IMR-90 (cell line): ENCODE measurements at regions not wholly inside any gene's neighbourhood (a gene's known extent, or its start where the extent isn't known, plus 50 kb on each side); places are given as distances from the start of the nearest gene placed in this dataset.

Source experiments
- ATAC-seq: fragments of 200-7000 bp; cut with Tn5 transposase; 2 replicates; pipeline ENCODE4 v1.9.1; 2020; ENCODE audit warnings: low read depth, mild to moderate bottlenecking, moderate library complexity
- BruUV-seq: library from RNA; stranded (reverse); fragments of 400-500 nt; replicated peaks from 2 replicates; lab custom pipeline; 2021; lab: Mats Ljungman, UMichigan
- CTCF ChIA-PET: fragments of 300-600 bp; formaldehyde crosslinking; extraction: SDS; loops from one replicate; lab custom pipeline; 2021; ENCODE audit warnings: antibody characterized with exemption; lab: Yijun Ruan, JAX
- POLR2A ChIA-PET: fragments of 300-600 bp; sonication (Branson Sonifier 250); formaldehyde crosslinking; loops from one replicate; lab custom pipeline; 2022; ENCODE audit warnings: antibody characterized with exemption; ENCODE audit not compliant: unreplicated experiment; lab: Charles Lee
- DNase-seq: peaks from one replicate; pipeline ENCODE4 v3.0.0; 2013
- H2AFZ ChIP-seq: replicated peaks from 2 replicates; pipeline ENCODE3; 2013; ENCODE audit warnings: low read length, mild to moderate bottlenecking; ENCODE audit not compliant: poor library complexity
- H2AK5ac ChIP-seq: 2 replicates; pipeline ENCODE4 v1.6.1; 2013; ENCODE audit warnings: low read depth, low read length, inconsistent platforms
- H2AK9ac ChIP-seq: replicated peaks from 2 replicates; pipeline ENCODE3; 2013; ENCODE audit warnings: mild to moderate bottlenecking, low read depth, low read length, moderate library complexity; ENCODE audit not compliant: poor library complexity
- H2BK120ac ChIP-seq: 2 replicates; pipeline ENCODE4 v1.6.1; 2013; ENCODE audit warnings: low read depth, low read length, inconsistent platforms
- H2BK15ac ChIP-seq: 3 replicates; pipeline ENCODE4 v1.6.1; 2013; ENCODE audit warnings: low read depth, low read length, inconsistent platforms
- H2BK20ac ChIP-seq: 2 replicates; pipeline ENCODE4 v1.6.1; 2013; ENCODE audit warnings: low read depth, mild to moderate bottlenecking, inconsistent platforms, low read length, moderate library complexity
- H2BK5ac ChIP-seq: 2 replicates; pipeline ENCODE4 v1.6.1; 2013; ENCODE audit warnings: mild to moderate bottlenecking, low read depth, low read length, inconsistent platforms; ENCODE audit not compliant: poor library complexity, severe bottlenecking
- H3K14ac ChIP-seq: replicated peaks from 2 replicates; pipeline ENCODE4 v1.6.1; 2013; ENCODE audit warnings: low read depth, low read length, inconsistent platforms
- H3K18ac ChIP-seq: 2 replicates; pipeline ENCODE4 v1.6.1; 2013; ENCODE audit warnings: low read depth, low read length, control low read depth
- H3K23ac ChIP-seq: 2 replicates; pipeline ENCODE4 v1.6.1; 2013; ENCODE audit warnings: low read depth, low read length, inconsistent platforms
- H3K27ac ChIP-seq: 2 replicates; pipeline ENCODE4 v1.5.1; 2013; ENCODE audit warnings: mild to moderate bottlenecking, control low read depth, low read length; ENCODE audit not compliant: insufficient read depth
- H3K27me3 ChIP-seq: 2 replicates; pipeline ENCODE4 v1.6.1; 2013; ENCODE audit warnings: low read length; ENCODE audit not compliant: control insufficient read depth, insufficient read depth
- H3K36me3 ChIP-seq: 2 replicates; pipeline ENCODE4 v1.6.1; 2013; ENCODE audit warnings: low read length, mixed read lengths; ENCODE audit not compliant: control insufficient read depth, insufficient read depth
- H3K4ac ChIP-seq: 2 replicates; pipeline ENCODE4 v1.6.1; 2013; ENCODE audit warnings: low read depth, low read length, inconsistent platforms
- H3K4me1 ChIP-seq: 2 replicates; pipeline ENCODE4 v1.6.1; 2013; ENCODE audit warnings: low read length, mixed read lengths; ENCODE audit not compliant: control insufficient read depth, insufficient read depth
- H3K4me2 ChIP-seq: 2 replicates; pipeline ENCODE4 v1.6.1; 2013; ENCODE audit warnings: low read depth, mild to moderate bottlenecking, control low read depth, low read length, moderate library complexity
- H3K4me3 ChIP-seq: 2 replicates; pipeline ENCODE4 v1.5.1; 2013; ENCODE audit warnings: low read depth, mild to moderate bottlenecking, control low read depth, low read length, moderate library complexity; ENCODE audit not compliant: insufficient read depth
- H3K56ac ChIP-seq: 2 replicates; pipeline ENCODE4 v1.6.1; 2013; ENCODE audit warnings: low read length, inconsistent platforms; ENCODE audit not compliant: insufficient read depth; ENCODE audit errors: extremely low read depth
- H3K79me1 ChIP-seq, 2 experiments: 2 replicates each; pipeline ENCODE4 v1.6.1; 2013; ENCODE audit warnings: low read length in 2 of 2, inconsistent platforms in 1 of 2, low read depth in 1 of 2
- H3K9ac ChIP-seq: 2 replicates; pipeline ENCODE4 v1.6.1; 2013; ENCODE audit warnings: low read depth, low read length, control low read depth
- H3K9me1 ChIP-seq: 2 replicates; pipeline ENCODE4 v1.6.1; 2013; ENCODE audit warnings: low read length, inconsistent platforms; ENCODE audit not compliant: insufficient read depth
- H3K9me3 ChIP-seq: 2 replicates; pipeline ENCODE4 v1.6.1; 2013; ENCODE audit warnings: low read length; ENCODE audit not compliant: control insufficient read depth, insufficient read depth
- H4K20me1 ChIP-seq: 2 replicates; pipeline ENCODE4 v1.6.1; 2013; ENCODE audit warnings: low read length, inconsistent platforms; ENCODE audit not compliant: insufficient read depth
- H4K5ac ChIP-seq: 2 replicates; pipeline ENCODE4 v1.6.1; 2013; ENCODE audit warnings: mild to moderate bottlenecking, low read depth, low read length, control low read depth
- H4K8ac ChIP-seq, 2 experiments: 2 replicates each; pipeline ENCODE4 v1.6.1; 2013; ENCODE audit warnings: low read depth in 2 of 2, low read length in 2 of 2, control low read depth in 1 of 2, inconsistent platforms in 1 of 2
- H4K91ac ChIP-seq: 2 replicates; pipeline ENCODE4 v1.6.1; 2013; ENCODE audit warnings: low read depth, low read length, inconsistent platforms; ENCODE audit not compliant: insufficient read depth
- BHLHE40 ChIP-seq: fragments of 150-350 bp; IDR thresholded peaks from 2 replicates; pipeline ENCODE4 v1.6.1; 2016; ENCODE audit warnings: mild to moderate bottlenecking, low read depth, low read length
- CEBPB ChIP-seq: IDR thresholded peaks from 2 replicates; pipeline ENCODE4 v1.6.1; 2012; ENCODE audit warnings: low read depth, low read length, improper control_type of control experiment
- CHD1 ChIP-seq: IDR thresholded peaks from 2 replicates; pipeline ENCODE4 v1.6.1; 2012; ENCODE audit warnings: low read depth, low read length, improper control_type of control experiment
- ELK1 ChIP-seq: fragments of 150-350 bp; IDR thresholded peaks from 2 replicates; pipeline ENCODE4 v1.6.1; 2016; ENCODE audit warnings: low read depth, mild to moderate bottlenecking, low read length, moderate library complexity, borderline replicate concordance
- FOS ChIP-seq: fragments of 150-350 bp; IDR thresholded peaks from 2 replicates; pipeline ENCODE4 v1.6.1; 2016; ENCODE audit warnings: low read depth, low read length
- MAFK ChIP-seq: IDR thresholded peaks from 2 replicates; pipeline ENCODE4 v1.6.1; 2012; ENCODE audit warnings: low read depth, low read length, improper control_type of control experiment
- MAZ ChIP-seq: IDR thresholded peaks from 2 replicates; pipeline ENCODE4 v1.6.1; 2012; ENCODE audit warnings: low read depth, mild to moderate bottlenecking, low read length, improper control_type of control experiment, moderate library complexity, borderline replicate concordance
- MXI1 ChIP-seq: IDR thresholded peaks from 2 replicates; pipeline ENCODE4 v1.6.1; 2012; ENCODE audit warnings: low read depth, mild to moderate bottlenecking, low read length, moderate library complexity, borderline replicate concordance
- NFE2L2 ChIP-seq: fragments of 150-350 bp; IDR thresholded peaks from 2 replicates; pipeline ENCODE4 v1.6.1; 2016; ENCODE audit warnings: low read depth, mild to moderate bottlenecking, low read length
- POLR2A ChIP-seq: IDR thresholded peaks from 2 replicates; pipeline ENCODE4 v1.6.1; 2012; ENCODE audit warnings: mild to moderate bottlenecking, low read depth, low read length
- RAD21 ChIP-seq: IDR thresholded peaks from 2 replicates; pipeline ENCODE4 v1.6.1; 2012; ENCODE audit warnings: low read length, improper control_type of control experiment
- RCOR1 ChIP-seq: IDR thresholded peaks from 2 replicates; pipeline ENCODE4 v1.6.1; 2012; ENCODE audit warnings: mild to moderate bottlenecking, low read length, improper control_type of control experiment; ENCODE audit not compliant: insufficient replicate concordance
- RFX5 ChIP-seq: IDR thresholded peaks from 2 replicates; pipeline ENCODE4 v1.8.0; 2012; ENCODE audit warnings: low read depth, mild to moderate bottlenecking, low read length, moderate library complexity
- SMC3 ChIP-seq: fragments of 150-350 bp; IDR thresholded peaks from 2 replicates; pipeline ENCODE4 v1.6.1; 2016; ENCODE audit warnings: low read depth, mild to moderate bottlenecking, antibody characterized with exemption, low read length, moderate library complexity
- WGBS, 2 experiments: methylation state at CpG; one replicate each; pipeline versions ENCODE4 v1.1.5 to v1.1.7; 2013; ENCODE audit warnings: missing lambda C conversion rate in 2 of 2; ENCODE audit not compliant: insufficient read length in 1 of 2; ENCODE audit errors: extremely low coverage in 2 of 2; 5-methylcytosine and 5-hydroxymethylcytosine counted together
- dilution Hi-C: fragments of 300-500 bp; cut with HindIII; formaldehyde crosslinking; loops from one replicate; pipeline ENCODE4 v1.14.3; 2018; ENCODE audit warnings: low sequenced_read_pairs; ENCODE audit not compliant: unreplicated experiment
- in situ Hi-C: fragments of 300-500 bp; cut with MboI; formaldehyde crosslinking; loops from 3 replicates; pipeline ENCODE4 v1.14.3; 2019; ENCODE audit warnings: low sequenced_read_pairs, inconsistent platforms, mixed read lengths
- intact Hi-C: fragments of 100-400 bp; cut with micrococcal nuclease; formaldehyde crosslinking; loops from 2 replicates; pipeline ENCODE4 v1.10.0; 2022
- TF ChIP-seq, protein P1 (sequence below): conservative IDR thresholded peaks from 2 replicates; pipeline ENCODE4 v1.5.1; 2012; ENCODE audit warnings: mild to moderate bottlenecking, low read depth, low read length, improper control_type of control experiment
- TF ChIP-seq, protein P2 (sequence below): fragments of 150-350 bp; IDR thresholded peaks from 2 replicates; pipeline ENCODE4 v1.6.1; 2017; ENCODE audit warnings: mild to moderate bottlenecking, antibody characterized with exemption, low read length, low read depth

GRCh38 chr20:3313683-3314065 is 74.7 kb upstream of the SLC4A11 start:
- H3K4me2 ChIP-seq = no peak overlapping the region
- in situ Hi-C loops (no loop called here), dilution Hi-C loops (no loop called here), intact Hi-C loops (loop anchor here (10.0 kb wide), 1 partner anchor 259 kb away; no protein-coding TSS in a partner anchor)
- no peak for DNase-seq
- no peak overlapping the region for H3K4ac ChIP-seq
- no peak overlapping the region for H3K9ac ChIP-seq
- peaks cover 7% of the 10 kb centered on the region for H3K9me1 ChIP-seq
- peaks cover 4% of the 10 kb centered on the region; the same call in 1 of the 2 replicates for H4K20me1 ChIP-seq
- TF ChIP-seq CEBPB = no peak
- no peak for TF ChIP-seq FOS
- TF ChIP-seq MXI1 = no peak
- no peak for TF ChIP-seq MAFK
- no peak for TF ChIP-seq RCOR1
- TF ChIP-seq MAZ = no peak
- no peak for TF ChIP-seq BHLHE40
- TF ChIP-seq CHD1 = no peak
- no peak for TF ChIP-seq RAD21
- TF ChIP-seq, protein P1, sequence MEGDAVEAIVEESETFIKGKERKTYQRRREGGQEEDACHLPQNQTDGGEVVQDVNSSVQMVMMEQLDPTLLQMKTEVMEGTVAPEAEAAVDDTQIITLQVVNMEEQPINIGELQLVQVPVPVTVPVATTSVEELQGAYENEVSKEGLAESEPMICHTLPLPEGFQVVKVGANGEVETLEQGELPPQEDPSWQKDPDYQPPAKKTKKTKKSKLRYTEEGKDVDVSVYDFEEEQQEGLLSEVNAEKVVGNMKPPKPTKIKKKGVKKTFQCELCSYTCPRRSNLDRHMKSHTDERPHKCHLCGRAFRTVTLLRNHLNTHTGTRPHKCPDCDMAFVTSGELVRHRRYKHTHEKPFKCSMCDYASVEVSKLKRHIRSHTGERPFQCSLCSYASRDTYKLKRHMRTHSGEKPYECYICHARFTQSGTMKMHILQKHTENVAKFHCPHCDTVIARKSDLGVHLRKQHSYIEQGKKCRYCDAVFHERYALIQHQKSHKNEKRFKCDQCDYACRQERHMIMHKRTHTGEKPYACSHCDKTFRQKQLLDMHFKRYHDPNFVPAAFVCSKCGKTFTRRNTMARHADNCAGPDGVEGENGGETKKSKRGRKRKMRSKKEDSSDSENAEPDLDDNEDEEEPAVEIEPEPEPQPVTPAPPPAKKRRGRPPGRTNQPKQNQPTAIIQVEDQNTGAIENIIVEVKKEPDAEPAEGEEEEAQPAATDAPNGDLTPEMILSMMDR = no peak
- TF ChIP-seq, protein P2, sequence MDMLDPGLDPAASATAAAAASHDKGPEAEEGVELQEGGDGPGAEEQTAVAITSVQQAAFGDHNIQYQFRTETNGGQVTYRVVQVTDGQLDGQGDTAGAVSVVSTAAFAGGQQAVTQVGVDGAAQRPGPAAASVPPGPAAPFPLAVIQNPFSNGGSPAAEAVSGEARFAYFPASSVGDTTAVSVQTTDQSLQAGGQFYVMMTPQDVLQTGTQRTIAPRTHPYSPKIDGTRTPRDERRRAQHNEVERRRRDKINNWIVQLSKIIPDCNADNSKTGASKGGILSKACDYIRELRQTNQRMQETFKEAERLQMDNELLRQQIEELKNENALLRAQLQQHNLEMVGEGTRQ = no peak
- no peak for TF ChIP-seq NFE2L2
- TF ChIP-seq RFX5 = no peak
- no peak for TF ChIP-seq POLR2A
- TF ChIP-seq ELK1 = no peak
- no peak for TF ChIP-seq SMC3
- BruUV-seq = no TSS peak
- ATAC-seq = peak; percentile 30
- H4K8ac ChIP-seq = no peak overlapping the region
- no peak overlapping the region for H2AFZ ChIP-seq
- POLR2A ChIA-PET = no interaction called here
- CTCF ChIA-PET = no interaction called here
- WGBS, 2 experiments = no CpG with 5 or more reads among the region's 2 CpGs
- no peak overlapping the region for H4K91ac ChIP-seq
- H3K36me3 ChIP-seq = peaks cover 30% of the 10 kb centered on the region
- H2BK15ac ChIP-seq = no peak overlapping the region
- H3K23ac ChIP-seq = no peak overlapping the region
- 0 out of 2 replicates have a peak overlapping the region, but pooled peaks have one; percentile 6 for H3K14ac ChIP-seq
- H2AK9ac ChIP-seq = peak overlapping the region; percentile 38
- H2BK20ac ChIP-seq = no peak overlapping the region
- H3K79me1 ChIP-seq = 0 out of 4 replicates have a peak, but pooled peaks cover 0 to 6% of the 10 kb centered on the region in 2 experiments
- no peak overlapping the region for H3K18ac ChIP-seq
- no peaks in the 10 kb centered on the region for H3K9me3 ChIP-seq
- no peak overlapping the region for H3K56ac ChIP-seq
- peak overlapping the region; percentile 27 for H2BK5ac ChIP-seq
- no peak overlapping the region for H3K27ac ChIP-seq
- H4K5ac ChIP-seq = no peak overlapping the region
- no peak overlapping the region for H3K4me3 ChIP-seq
- no peaks in the 10 kb centered on the region for H3K27me3 ChIP-seq
- peaks cover 14% of the 10 kb centered on the region for H3K4me1 ChIP-seq
- no peak overlapping the region for H2AK5ac ChIP-seq
- H2BK120ac ChIP-seq = no peak overlapping the region; the same call in 1 of the 2 replicates
